SK-N-SH (cell line): ENCODE measurements at regions not wholly inside any gene's neighbourhood (a gene's known extent, or its start where the extent isn't known, plus 50 kb on each side); places are given as distances from the start of the nearest gene placed in this dataset.

ENCODE experiments used
- CTCF ChIA-PET: fragments of 300-600, 350-600 bp; formaldehyde crosslinking; extraction: SDS; loops from one replicate; lab custom pipeline; 2021; lab: Yijun Ruan, JAX
- POLR2A ChIA-PET: fragments of 350-600 bp; sonication (Branson Sonifier 250); formaldehyde crosslinking; extraction: SDS; loops from one replicate; lab custom pipeline; 2020; ENCODE audit warnings: antibody characterized with exemption, inconsistent platforms; lab: Yijun Ruan, JAX
- DNase-seq: peaks from one replicate; pipeline ENCODE4 v3.0.0; 2012
- H2AFZ ChIP-seq: fragments of 200-600 bp; sonication (generic); 2 replicates; pipeline ENCODE4 v1.8.1; 2016; ENCODE audit warnings: antibody characterized with exemption, mild to moderate bottlenecking, low read depth
- H3F3A ChIP-seq: fragments of 200-600 bp; sonication (generic); replicated peaks from 2 replicates; pipeline ENCODE3; 2016; ENCODE audit warnings: antibody characterized with exemption, mild to moderate bottlenecking; ENCODE audit not compliant: insufficient read depth
- H3K27ac ChIP-seq, 2 experiments: fragments of 200-500 bp in 1 of 2; fragments of 200-600 bp in 1 of 2; sonication (Bioruptor generic) in 1 of 2; sonication (generic), shearing (Covaris generic) in 1 of 2; 2 replicates each; pipeline versions ENCODE4 v1.5.1 to v1.6.1; 2014 to 2016; ENCODE audit warnings: low read depth in 2 of 2, inconsistent platforms in 1 of 2, low read length in 1 of 2, mild to moderate bottlenecking in 1 of 2, mixed read lengths in 1 of 2
- H3K27me3 ChIP-seq: fragments of 200-600 bp; sonication (generic), shearing (Covaris generic); 2 replicates; pipeline ENCODE4 v1.6.1; 2016; ENCODE audit warnings: mixed run types; ENCODE audit not compliant: insufficient read depth
- H3K36me3 ChIP-seq, 2 experiments: fragments of 200-500 bp in 1 of 2; fragments of 200-600 bp in 1 of 2; sonication (Bioruptor generic) in 1 of 2; sonication (generic) in 1 of 2; replicated peaks in 1 of 2; 2 replicates each; pipeline versions ENCODE3 to v1.5.1; 2014 to 2016; ENCODE audit warnings: low read length in 1 of 2, mild to moderate bottlenecking in 1 of 2; ENCODE audit not compliant: insufficient read depth in 2 of 2, control insufficient read depth in 1 of 2
- H3K4me1 ChIP-seq, 2 experiments: fragments of 200-500 bp in 1 of 2; fragments of 200-600 bp in 1 of 2; sonication (Bioruptor generic) in 1 of 2; sonication (generic), shearing (Covaris generic) in 1 of 2; 2 replicates each; pipeline versions ENCODE4 v1.5.1 to v1.6.1; 2014 to 2016; ENCODE audit warnings: low read depth in 1 of 2, low read length in 1 of 2, mixed run types in 1 of 2; ENCODE audit not compliant: insufficient read depth in 2 of 2, control insufficient read depth in 1 of 2
- H3K4me2 ChIP-seq: fragments of 200-600 bp; sonication (generic), shearing (Covaris generic); 2 replicates; pipeline ENCODE4 v1.6.1; 2017; ENCODE audit warnings: mixed run types
- H3K4me3 ChIP-seq, 2 experiments: fragments of 200-500 bp in 1 of 2; fragments of 200-600 bp in 1 of 2; sonication (Bioruptor generic) in 1 of 2; sonication (generic), shearing (Covaris generic) in 1 of 2; 2 replicates each; pipeline versions ENCODE4 v1.5.1 to v1.8.1; 2014 to 2016; ENCODE audit warnings: low read depth in 2 of 2, inconsistent platforms in 1 of 2, low read length in 1 of 2, mild to moderate bottlenecking in 1 of 2, mixed read lengths in 1 of 2, moderate library complexity in 1 of 2
- H3K79me2 ChIP-seq: fragments of 200-600 bp; sonication (generic); 2 replicates; pipeline ENCODE4 v1.8.1; 2017; ENCODE audit warnings: mild to moderate bottlenecking; ENCODE audit not compliant: insufficient read depth
- H3K9ac ChIP-seq: fragments of 200-600 bp; sonication (generic); 2 replicates; pipeline ENCODE4 v1.6.1; 2017; ENCODE audit warnings: mixed run types
- H3K9me2 ChIP-seq: fragments of 200-600 bp; sonication (generic); 2 replicates; pipeline ENCODE4 v1.6.1; 2017; ENCODE audit warnings: mixed run types
- H3K9me3 ChIP-seq: fragments of 200-600 bp; sonication (generic); 2 replicates; pipeline ENCODE4 v1.6.1; 2017; ENCODE audit warnings: mixed run types, mild to moderate bottlenecking, moderate library complexity
- H4K20me1 ChIP-seq: fragments of 200-600 bp; sonication (generic); 2 replicates; pipeline ENCODE4 v1.6.1; 2017; ENCODE audit warnings: mild to moderate bottlenecking, mixed run types; ENCODE audit not compliant: insufficient read depth
- ELF1 ChIP-seq: IDR thresholded peaks from 2 replicates; pipeline ENCODE4 v1.4.0; 2012
- EP300 ChIP-seq, 2 experiments: IDR thresholded peaks; 2 replicates each; pipeline versions ENCODE4 v1.4.0 to v1.6.1; 2012; ENCODE audit warnings: borderline replicate concordance in 1 of 2, low read depth in 1 of 2, low read length in 1 of 2
- FOXJ3 ChIP-seq: sonication (generic); formaldehyde crosslinking; IDR thresholded peaks from 2 replicates; pipeline ENCODE4 v1.5.1; 2020; ENCODE audit warnings: mild to moderate bottlenecking, missing genetic modification reagents
- GABPA ChIP-seq: IDR thresholded peaks from 2 replicates; pipeline ENCODE4 v1.4.0; 2012; ENCODE audit warnings: low read depth, mild to moderate bottlenecking
- JUND ChIP-seq: IDR thresholded peaks from 2 replicates; pipeline ENCODE4 v1.4.0; 2012
- MEF2A ChIP-seq: IDR thresholded peaks from 2 replicates; pipeline ENCODE4 v1.4.0; 2012; ENCODE audit warnings: low read depth, borderline replicate concordance
- NRF1 ChIP-seq: IDR thresholded peaks from 2 replicates; pipeline ENCODE4 v1.6.1; 2012; ENCODE audit warnings: low read depth, mild to moderate bottlenecking, low read length
- PBX3 ChIP-seq: IDR thresholded peaks from 2 replicates; pipeline ENCODE4; 2012
- RCOR1 ChIP-seq: fragments of 150-350 bp; IDR thresholded peaks from 2 replicates; pipeline ENCODE4 v1.6.1; 2017; ENCODE audit warnings: antibody characterized with exemption, low read length
- RFX5 ChIP-seq: IDR thresholded peaks from 2 replicates; pipeline ENCODE4 v1.6.1; 2012; ENCODE audit warnings: mild to moderate bottlenecking, improper control_type of control experiment, low read length
- RXRA ChIP-seq: IDR thresholded peaks from 2 replicates; pipeline ENCODE4 v1.4.0; 2012; ENCODE audit warnings: low read depth, mild to moderate bottlenecking, borderline replicate concordance
- SIN3A ChIP-seq: IDR thresholded peaks from 2 replicates; pipeline ENCODE4 v1.6.1; 2012; ENCODE audit warnings: low read depth, mild to moderate bottlenecking, low read length, moderate library complexity, borderline replicate concordance
- TAF1 ChIP-seq: IDR thresholded peaks from 2 replicates; pipeline ENCODE4 v1.6.1; 2012; ENCODE audit warnings: low read depth, mild to moderate bottlenecking, low read length, moderate library complexity, borderline replicate concordance
- TEAD4 ChIP-seq: IDR thresholded peaks from 2 replicates; pipeline ENCODE4 v1.4.0; 2012; ENCODE audit warnings: mild to moderate bottlenecking, borderline replicate concordance; ENCODE audit not compliant: insufficient read depth
- USF1 ChIP-seq: IDR thresholded peaks from 2 replicates; pipeline ENCODE4 v1.4.0; 2012; ENCODE audit warnings: low read depth, borderline replicate concordance
- YY1 ChIP-seq: IDR thresholded peaks from 2 replicates; pipeline ENCODE4 v1.4.0; 2012; ENCODE audit warnings: low read depth, mild to moderate bottlenecking
- ZBTB33 ChIP-seq: IDR thresholded peaks from 2 replicates; pipeline ENCODE4 v1.4.0; 2012; ENCODE audit warnings: low read depth, borderline replicate concordance
- WGBS: methylation state at CpG from one replicate; pipeline ENCODE4 v1.1.6; 2017; ENCODE audit warnings: low lambda C conversion rate; 5-methylcytosine and 5-hydroxymethylcytosine counted together

- H3K27me3 ChIP-seq, result no peaks in the 10 kb centered on the region
- POLR2A ChIA-PET, result no interaction called here
- H3K9ac ChIP-seq, result no peak overlapping the region
- H3K4me3 ChIP-seq, result no peak overlapping the region
- no peaks in the 10 kb centered on the region for H3F3A ChIP-seq
- CTCF ChIA-PET, result no interaction called here
- TF ChIP-seq PBX3 (no peak), GABPA (no peak), FOXJ3 (CRISPR knock-in tag) (no peak)
- H3K9me3 ChIP-seq, result no peaks in the 10 kb centered on the region
- H3K9me2 ChIP-seq, result no peaks in the 10 kb centered on the region
- no peak overlapping the region for H3K4me2 ChIP-seq
- no peak overlapping the region for H3K27ac ChIP-seq
- no peaks in the 10 kb centered on the region for H3K36me3 ChIP-seq
- H2AFZ ChIP-seq, result no peak overlapping the region
- no peaks in the 10 kb centered on the region for H4K20me1 ChIP-seq
- no peaks in the 10 kb centered on the region for H3K79me2 ChIP-seq
- DNase-seq, result no peak
- WGBS, result 43% methylated on average over 3 of the region's 3 CpGs
- peaks cover 0 to 5% of the 10 kb centered on the region in 2 experiments; a peak in 2 of 4 replicates for H3K4me1 ChIP-seq
These were observed 301.0 kb downstream of the RASEF start for GRCh38 chr9:82761956-82762355.

- Histone ChIP-seq H3K9me3 (no peaks in the 10 kb centered on the region), H3K36me3 (no peaks in the 10 kb centered on the region)
- TF ChIP-seq YY1 (no peak), ZBTB33 (no peak), ELF1 (no peak), EP300 (IDR thresholded peaks at IDR 0.05; ENCODE audit: borderline replicate concordance in 1 of 2, low read depth in 1 of 2, low read length in 1 of 2) (no peak), RXRA (no peak), RCOR1 (no peak), NRF1 (no peak), TEAD4 (no peak), JUND (no peak), TAF1 (no peak), RFX5 (no peak), SIN3A (no peak), MEF2A (no peak), USF1 (no peak)
- TF ChIP-seq, all 33 proteins: peak for 0
- Histone ChIP-seq H3K9ac (no peak overlapping the region), H3K4me1 (peaks cover 0 to 5% of the 10 kb centered on the region in 2 experiments; a peak in 2 of 4 replicates), H4K20me1 (no peaks in the 10 kb centered on the region), H3K27me3 (no peaks in the 10 kb centered on the region), H3K27ac (no peak overlapping the region), H3K4me3 (no peak overlapping the region), H3K9me2 (no peaks in the 10 kb centered on the region), H3K79me2 (no peaks in the 10 kb centered on the region), H3F3A (no peaks in the 10 kb centered on the region), H3K4me2 (no peak overlapping the region), H2AFZ (no peak overlapping the region)
- 19% methylated on average over 3 of the region's 3 CpGs for WGBS
- POLR2A ChIA-PET, result no interaction called here
- CTCF ChIA-PET, result interaction anchor here (0.8 to 1.3 kb wide), 2 partner anchors 41 to 210 kb away, joined by 3 to 5 read pairs; no protein-coding TSS in a partner anchor
- DNase-seq, result peak; percentile 35
These were observed 299.3 kb downstream of the RASEF start for GRCh38 chr9:82763656-82764055.
